ENCODE measurements at regions not wholly inside any gene's neighbourhood (a gene's known extent, or its start where the extent isn't known, plus 50 kb on each side); places are given as distances from the start of the nearest gene placed in this dataset.
"Not testable (repeated sequence)": the region's sequence is repeated elsewhere in the genome, so short reads cannot be mapped to it uniquely, and the experiment has no call there.

GRCh38 chr2:37806004-37806403, 119.1 kb upstream of the RMDN2 start:
- DNase-seq (ENCODE audit: low read depth in 2 of 2): not testable (repeated sequence)

- no peak for DNase-seq (ENCODE audit: low read depth in 2 of 2)
Observed at GRCh38 chr2:37809525-37809924, 115.6 kb upstream of the RMDN2 start.

- no peak for DNase-seq (ENCODE audit: low read depth in 2 of 2)
Observed at GRCh38 chr2:37809931-37810570, 115.0 kb upstream of the RMDN2 start.

- DNase-seq (ENCODE audit: low read depth in 2 of 2): no peak
Observed at GRCh38 chr2:37812414-37812813, 112.7 kb upstream of the RMDN2 start.

DNA sequence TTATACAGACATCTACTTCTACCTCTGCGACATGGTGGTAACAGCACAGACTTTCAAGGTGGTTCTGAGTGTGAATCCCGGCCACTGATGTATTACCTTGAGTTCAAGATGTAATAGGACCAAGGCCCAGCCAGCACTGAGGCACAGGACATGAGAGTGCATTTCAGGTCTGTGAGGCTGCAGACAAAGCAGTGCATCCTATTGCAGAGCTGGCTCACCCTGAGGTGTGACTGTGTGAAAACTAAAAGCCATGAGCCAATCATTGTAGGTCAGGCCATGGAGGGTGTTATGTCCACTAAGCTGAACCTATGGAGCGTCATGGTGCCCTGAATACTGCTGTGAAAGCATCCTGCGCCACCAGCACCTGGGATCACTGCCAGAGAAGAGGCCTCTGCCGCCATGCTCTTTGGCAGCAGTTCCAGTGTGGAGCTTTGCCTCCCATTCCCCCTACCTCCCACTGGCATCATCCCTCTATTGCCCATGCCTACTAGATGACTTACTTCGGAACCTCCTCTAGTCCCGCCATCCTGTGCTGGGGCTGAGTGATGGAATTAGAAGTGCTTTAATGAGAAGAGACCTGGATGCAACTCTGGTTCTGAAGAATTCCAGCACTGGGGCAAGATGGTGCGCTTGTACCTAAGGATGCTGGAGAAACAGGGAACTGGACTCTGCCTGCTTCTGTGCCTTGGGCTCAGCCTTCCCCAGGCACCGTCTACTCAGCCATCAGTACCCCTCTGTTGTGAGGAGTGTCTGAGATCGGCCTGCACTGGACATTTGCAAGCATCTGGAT, 112.0 kb upstream of the RMDN2 start:
- no peak for DNase-seq (ENCODE audit: low read depth in 2 of 2)

- no peak for DNase-seq (ENCODE audit: low read depth in 2 of 2)
Observed at GRCh38 chr2:37816036-37816435, 109.1 kb upstream of the RMDN2 start.

DNA sequence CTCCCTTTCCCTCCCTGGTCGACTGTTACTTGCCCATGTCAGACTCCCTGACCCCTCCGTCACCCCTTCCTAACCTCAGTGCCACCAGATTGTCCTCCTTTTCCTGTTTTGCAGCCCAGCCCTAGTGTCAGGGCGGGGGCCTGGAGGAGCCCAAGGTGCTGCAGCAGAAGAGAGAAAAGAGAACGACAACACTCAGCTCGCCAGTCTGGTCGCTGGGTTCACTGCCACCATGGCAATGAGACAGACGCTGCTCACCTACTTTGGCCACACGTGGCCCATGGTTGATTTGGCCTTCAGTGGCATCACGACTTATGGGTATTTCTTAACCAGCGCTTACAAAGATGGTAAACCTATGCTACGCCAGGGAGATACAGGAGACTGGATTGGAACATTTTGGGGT, 108.4 kb upstream of the RMDN2 start:
- DNase-seq (ENCODE audit: low read depth in 2 of 2): no peak

DNA sequence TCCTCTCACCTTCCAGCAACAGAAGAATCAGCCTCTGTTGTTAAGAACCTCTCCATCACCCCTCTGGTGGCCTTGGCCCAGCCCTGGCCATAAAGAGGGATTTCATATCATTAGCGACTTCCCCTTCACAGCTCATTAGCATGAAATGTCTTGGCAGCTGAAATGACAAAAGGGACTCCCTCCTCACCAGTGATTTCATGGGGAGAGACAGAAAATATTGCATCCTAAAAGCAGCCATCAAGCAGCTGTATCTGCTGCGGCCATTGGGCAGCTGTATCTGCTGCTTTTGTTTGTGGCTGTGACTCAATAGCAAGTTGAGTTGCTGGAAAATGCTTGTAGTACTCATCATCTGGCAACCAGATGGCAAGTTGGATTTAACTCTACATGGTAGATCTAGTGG, 105.9 kb upstream of the RMDN2 start:
- no peak for DNase-seq (ENCODE audit: low read depth in 2 of 2)

DNA sequence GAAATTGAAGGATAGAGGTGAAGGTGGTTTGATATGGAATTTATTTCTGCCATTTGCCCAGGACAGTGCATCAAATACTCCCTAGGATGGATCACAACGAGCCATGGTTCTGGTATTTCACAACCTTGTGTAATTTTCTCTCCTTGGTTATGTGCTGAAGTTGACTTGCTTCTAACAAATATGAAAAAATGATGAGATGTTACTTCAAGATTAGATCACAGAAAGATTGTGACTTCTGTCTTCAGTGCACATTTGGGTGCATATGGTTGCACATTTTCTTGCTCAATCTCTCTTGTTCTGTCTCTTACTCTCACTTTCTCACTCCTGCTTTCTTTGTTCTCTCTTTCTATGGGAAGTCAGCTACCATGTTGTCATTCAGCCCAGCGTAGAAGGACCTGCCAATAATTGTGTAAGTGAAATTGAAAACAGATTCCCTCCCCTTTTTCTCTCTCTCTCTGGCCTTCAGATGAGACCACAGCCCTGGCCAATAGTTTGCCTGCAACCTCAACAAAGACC, 104.6 kb upstream of the RMDN2 start:
- DNase-seq (ENCODE audit: low read depth in 2 of 2): no peak

DNA sequence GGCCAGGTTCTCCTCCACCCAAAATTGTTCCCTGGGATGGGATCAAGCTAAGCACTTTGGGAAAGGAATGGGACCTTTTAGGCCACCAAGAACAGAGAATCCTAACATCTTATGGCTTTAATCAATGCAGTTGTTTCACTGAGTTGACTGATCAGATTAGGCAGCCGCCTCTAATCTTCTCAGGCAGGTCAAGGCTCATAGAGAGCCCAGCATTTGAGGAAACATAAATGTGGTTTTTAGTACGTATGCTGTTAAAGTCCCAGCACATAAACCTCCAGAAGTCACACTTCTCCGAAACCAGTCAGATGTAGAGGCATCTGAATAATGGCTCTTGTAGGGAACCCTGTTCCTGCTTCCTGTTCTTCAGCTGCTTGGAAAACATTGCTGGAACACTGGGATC, 99.5 kb upstream of the RMDN2 start:
- DNase-seq (ENCODE audit: low read depth in 2 of 2): no peak

DNA sequence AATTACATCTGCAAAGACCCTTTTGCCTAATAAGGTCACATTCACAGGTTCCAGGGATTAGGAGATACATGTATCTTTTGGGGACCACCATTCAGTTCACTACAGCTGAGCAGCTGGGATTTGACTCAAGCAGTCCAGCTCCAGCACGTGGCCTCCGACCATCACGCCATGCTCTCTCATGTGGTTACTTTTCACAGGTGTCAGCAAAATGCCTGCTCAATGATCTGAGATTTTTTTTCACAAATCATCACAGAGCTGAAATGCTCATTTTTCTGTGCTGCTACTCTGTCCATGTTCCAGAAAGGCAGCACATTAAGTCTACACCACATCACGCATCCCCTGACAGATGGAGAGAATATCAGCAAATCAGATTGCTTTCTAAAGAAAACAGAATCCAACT, 98.5 kb upstream of the RMDN2 start:
- no peak for DNase-seq (ENCODE audit: low read depth in 2 of 2)

GRCh38 chr2:37827455-37827854, 97.6 kb upstream of the RMDN2 start:
- no peak for DNase-seq (ENCODE audit: low read depth in 2 of 2)

- no peak for DNase-seq (ENCODE audit: low read depth in 2 of 2)
Observed at GRCh38 chr2:37827911-37828511, 97.1 kb upstream of the RMDN2 start.

GRCh38 chr2:37829202-37829601, 95.9 kb upstream of the RMDN2 start:
- DNase-seq (ENCODE audit: low read depth in 2 of 2): no peak

DNA sequence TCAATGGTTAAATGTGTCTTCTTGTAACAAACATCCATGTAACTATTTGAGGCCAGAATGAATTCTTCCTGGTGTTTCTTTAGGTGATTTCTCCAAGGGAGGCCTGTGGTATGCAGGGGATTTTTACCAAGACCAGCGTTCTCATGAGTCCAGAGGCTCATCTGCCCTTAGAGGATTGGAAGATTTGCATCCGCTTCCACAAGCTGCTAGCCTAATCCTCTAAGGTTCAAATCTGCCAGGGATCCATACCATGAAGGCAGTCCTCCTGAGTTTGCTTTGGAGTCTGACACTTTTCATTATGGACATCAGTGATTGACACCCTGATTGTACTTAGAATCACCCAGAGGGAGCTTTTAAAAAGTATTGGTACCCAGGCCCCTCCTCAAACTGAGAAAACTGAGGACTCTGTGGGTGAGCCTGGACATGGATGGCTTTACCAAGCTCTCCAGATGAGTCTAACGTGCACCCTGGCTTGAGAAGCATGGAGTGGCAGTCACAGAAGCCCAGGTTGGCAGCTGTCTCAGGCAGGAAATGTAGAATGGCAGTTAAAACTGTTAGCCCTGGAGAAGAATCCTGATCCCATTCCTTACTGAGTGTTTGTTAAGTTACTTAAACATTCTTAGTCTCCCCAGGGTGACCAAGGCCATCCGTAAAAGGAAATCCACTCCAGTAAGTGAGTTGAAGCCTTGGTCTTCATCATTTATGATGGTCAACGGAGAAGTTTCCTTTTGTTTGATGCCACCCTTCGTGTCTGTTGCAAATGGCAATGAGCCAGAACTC, 95.3 kb upstream of the RMDN2 start:
- no peak for DNase-seq (ENCODE audit: low read depth in 2 of 2)

- DNase-seq (ENCODE audit: low read depth in 2 of 2): no peak
Observed at GRCh38 chr2:37830636-37831035, 94.5 kb upstream of the RMDN2 start.

- no peak for DNase-seq (ENCODE audit: low read depth in 2 of 2)
Observed at GRCh38 chr2:37831081-37831780, 93.9 kb upstream of the RMDN2 start.

- peak; percentile 65 to 76 for DNase-seq (ENCODE audit: low read depth in 2 of 2)
Observed at GRCh38 chr2:37832590-37833197, 92.4 kb upstream of the RMDN2 start.

- no peak for DNase-seq (ENCODE audit: low read depth in 2 of 2)
Observed at GRCh38 chr2:37833423-37833822, 91.7 kb upstream of the RMDN2 start.

DNA sequence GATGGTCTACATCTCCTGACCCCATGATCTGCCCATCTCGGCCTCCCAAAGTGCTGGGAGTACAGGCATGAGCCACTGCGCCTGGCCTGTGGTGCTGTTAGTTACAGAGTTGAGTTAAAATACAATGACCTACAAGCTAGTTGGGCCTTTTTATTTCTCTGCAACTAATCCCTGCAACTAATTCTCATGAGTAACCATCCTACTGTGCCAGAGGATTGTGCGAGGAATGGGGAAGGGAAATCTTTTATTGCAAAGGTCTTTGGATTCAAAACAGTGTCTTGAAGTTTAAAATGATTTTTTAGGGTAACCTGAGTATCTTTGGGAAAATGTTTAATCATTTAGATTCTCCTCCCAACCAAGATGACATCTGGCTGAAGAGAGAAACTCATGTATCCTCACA, 88.8 kb upstream of the RMDN2 start:
- no peak for DNase-seq (ENCODE audit: low read depth in 2 of 2)

GRCh38 chr2:37836711-37837110, 88.4 kb upstream of the RMDN2 start:
- DNase-seq (ENCODE audit: low read depth in 2 of 2): no peak
